ENCODE measurements at regions not wholly inside any gene's neighbourhood (a gene's known extent, or its start where the extent isn't known, plus 50 kb on each side); places are given as distances from the start of the nearest gene placed in this dataset.
A peak's percentile ranks its signal among the peaks of the same experiment; 100 is the strongest.

DNA sequence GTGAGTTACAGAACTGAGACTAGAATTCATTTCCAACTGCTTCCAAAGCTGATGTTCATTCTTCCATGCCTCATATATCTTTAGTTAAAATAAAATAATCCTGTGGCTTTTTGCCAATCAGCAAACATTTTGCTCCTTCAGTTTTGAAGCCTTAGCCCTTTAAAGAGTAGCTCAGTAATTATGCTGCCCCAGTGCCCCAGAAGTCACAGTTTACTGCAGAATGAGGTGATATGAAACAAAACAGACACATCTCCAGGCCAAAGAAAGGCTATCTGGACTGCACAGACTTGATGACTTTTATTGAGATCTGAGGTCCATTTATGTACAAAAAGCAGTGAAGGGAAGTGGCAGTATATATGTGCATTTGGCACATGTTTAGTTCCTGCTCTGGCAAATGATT is 285.8 kb upstream of the ZNF462 start:
- DNase-seq = no peak
- no peaks in the 10 kb centered on the region for H3K4me1 ChIP-seq
- peaks cover 10% of the 10 kb centered on the region for H3K9me3 ChIP-seq
- intact Hi-C loops (cut with DNase I) = no loop called here
- H3K4me3 ChIP-seq = no peak overlapping the region
- no peak for ATAC-seq
- no peak overlapping the region for H3K27ac ChIP-seq
- TF ChIP-seq CTCF (IDR thresholded peaks at IDR 0.05) = no peak
- no peaks in the 10 kb centered on the region for H3K27me3 ChIP-seq (ENCODE audit: insufficient read depth in 3 of 3, low read length in 2 of 3)
- no peaks in the 10 kb centered on the region for H3K36me3 ChIP-seq (ENCODE audit: insufficient read depth in 1 of 2, low read depth in 1 of 2)

DNA sequence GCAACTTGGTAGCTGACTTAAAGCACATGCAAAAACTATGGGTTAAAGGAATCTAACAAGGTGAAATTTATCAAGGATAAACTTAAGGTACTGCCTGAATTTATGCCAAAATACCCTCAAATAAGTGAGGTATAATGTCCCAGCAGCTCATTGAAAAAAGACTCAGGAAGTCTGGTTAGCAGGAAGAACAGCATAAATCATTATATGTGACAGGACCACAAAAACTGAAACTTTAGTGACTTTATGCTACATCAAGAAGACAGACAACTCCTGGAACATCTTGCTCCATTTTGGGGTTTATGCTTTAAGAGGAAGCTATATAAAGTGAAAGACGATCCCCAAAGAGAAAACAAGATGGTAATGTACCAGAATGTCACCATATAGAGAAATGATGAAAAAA is 282.4 kb upstream of the ZNF462 start:
- Histone ChIP-seq H3K36me3 (ENCODE audit: insufficient read depth in 1 of 2, low read depth in 1 of 2) (no peaks in the 10 kb centered on the region), H3K27ac (no peak overlapping the region), H3K4me3 (no peak overlapping the region), H3K27me3 (ENCODE audit: insufficient read depth in 3 of 3, low read length in 2 of 3) (no peaks in the 10 kb centered on the region), H3K4me1 (no peaks in the 10 kb centered on the region), H3K9me3 (peaks cover 10% of the 10 kb centered on the region)
- ATAC-seq = no peak
- 70 to 80% (median 77%) methylated on average over 1 of the region's 1 CpG for WGBS, 3 donors
- no peak for DNase-seq
- intact Hi-C loops (cut with DNase I) = no loop called here
- TF ChIP-seq CTCF (IDR thresholded peaks at IDR 0.05) = no peak

GRCh38 chr9:106581973-106582372 is 281.0 kb upstream of the ZNF462 start:
- Histone ChIP-seq H3K9me3 (peaks cover 10% of the 10 kb centered on the region), H3K4me3 (no peak overlapping the region), H3K27ac (no peak overlapping the region), H3K27me3 (ENCODE audit: insufficient read depth in 3 of 3, low read length in 2 of 3) (no peaks in the 10 kb centered on the region), H3K36me3 (ENCODE audit: insufficient read depth in 1 of 2, low read depth in 1 of 2) (no peaks in the 10 kb centered on the region), H3K4me1 (no peaks in the 10 kb centered on the region)
- DNase-seq (no peak), ATAC-seq (no peak)
- 89 to 93% (median 91%) methylated on average over 6 of the region's 6 CpGs for WGBS, 3 donors
- intact Hi-C loops (cut with DNase I) = no loop called here
- no peak for TF ChIP-seq CTCF (IDR thresholded peaks at IDR 0.05)

DNA sequence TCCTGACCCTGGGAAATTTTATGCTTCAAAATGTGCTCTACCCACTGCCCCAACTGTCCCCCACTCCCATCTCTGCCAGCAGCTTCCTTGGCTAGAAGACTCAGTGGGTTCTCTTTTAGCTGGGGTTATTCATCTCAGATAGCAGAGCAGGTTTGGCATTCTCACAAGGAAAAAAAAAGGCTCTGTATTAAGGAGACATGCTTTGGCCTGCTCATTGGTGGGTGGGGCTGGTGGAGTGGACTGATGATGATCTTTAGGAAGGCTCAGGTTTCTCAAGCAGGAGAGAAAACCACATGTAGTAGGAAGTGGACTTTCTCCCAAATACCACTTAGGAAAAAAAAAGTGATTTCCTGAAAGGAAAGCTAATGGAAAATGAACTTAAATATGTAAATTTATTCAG is 279.2 kb upstream of the ZNF462 start:
- H3K9me3 ChIP-seq = peaks cover 8% of the 10 kb centered on the region
- no peak overlapping the region for H3K27ac ChIP-seq
- DNase-seq (no peak), ATAC-seq (peak in 3 of 4 donors; percentile 55 to 76 (median 67))
- no peaks in the 10 kb centered on the region for H3K36me3 ChIP-seq (ENCODE audit: insufficient read depth in 1 of 2, low read depth in 1 of 2)
- H3K4me3 ChIP-seq = no peak overlapping the region
- intact Hi-C loops (cut with DNase I) = no loop called here
- H3K4me1 ChIP-seq = no peaks in the 10 kb centered on the region
- no peak for TF ChIP-seq CTCF (IDR thresholded peaks at IDR 0.05)
- no peaks in the 10 kb centered on the region for H3K27me3 ChIP-seq (ENCODE audit: insufficient read depth in 3 of 3, low read length in 2 of 3)

- Histone ChIP-seq H3K4me3 (no peak overlapping the region), H3K27me3 (ENCODE audit: insufficient read depth in 3 of 3, low read length in 2 of 3) (no peaks in the 10 kb centered on the region), H3K4me1 (no peaks in the 10 kb centered on the region), H3K27ac (no peak overlapping the region), H3K9me3 (no peaks in the 10 kb centered on the region), H3K36me3 (ENCODE audit: insufficient read depth in 1 of 2, low read depth in 1 of 2) (no peaks in the 10 kb centered on the region)
- TF ChIP-seq CTCF (IDR thresholded peaks at IDR 0.05) = no peak
- 85 to 94% (median 87%) methylated on average over 2 of the region's 2 CpGs for WGBS, 3 donors
- DNase-seq (no peak), ATAC-seq (no peak)
- intact Hi-C loops (cut with DNase I) = no loop called here
Observed at GRCh38 chr9:106587042-106587441, 275.9 kb upstream of the ZNF462 start.

Measured in psoas muscle (tissue), 7 donors.